CD4-positive, alpha-beta memory T cell (primary cell): ENCODE measurements at regions not wholly inside any gene's neighbourhood (a gene's known extent, or its start where the extent isn't known, plus 50 kb on each side); places are given as distances from the start of the nearest gene placed in this dataset.

Experiments
- CTCF ChIA-PET: fragments of 350-600 bp; sonication (Branson Sonifier 250); formaldehyde crosslinking; loops from one replicate; lab custom pipeline; 2021; ENCODE audit warnings: inconsistent platforms; ENCODE audit not compliant: partially characterized antibody; lab: Charles Lee
- POLR2A ChIA-PET: fragments of 350-600 bp; sonication (Branson Sonifier 250); formaldehyde crosslinking; loops from one replicate; lab custom pipeline; 2021; ENCODE audit not compliant: partially characterized antibody; lab: Charles Lee
- DNase-seq, 5 donors: peaks; one replicate each; pipeline versions ENCODE4 v3.0.0 to v3.0.0-alpha.2; 2020 to 2022; ENCODE audit warnings: mixed read lengths in 1 of 5
- H3K27ac ChIP-seq: one replicate; pipeline ENCODE4 v1.7.0; 2013; ENCODE audit warnings: low read depth, low read length
- H3K27me3 ChIP-seq: 2 replicates; pipeline ENCODE4 v1.7.0; 2013; ENCODE audit warnings: mild to moderate bottlenecking, low read length, moderate library complexity; ENCODE audit not compliant: insufficient read depth
- H3K36me3 ChIP-seq: 2 replicates; pipeline ENCODE4 v1.7.0; 2013; ENCODE audit warnings: mild to moderate bottlenecking, low read length, moderate library complexity; ENCODE audit not compliant: insufficient read depth
- H3K4me1 ChIP-seq: 2 replicates; pipeline ENCODE4 v1.7.0; 2013; ENCODE audit warnings: mild to moderate bottlenecking, low read length, moderate library complexity; ENCODE audit not compliant: insufficient read depth
- H3K4me3 ChIP-seq, 2 donors: one replicate each; pipeline ENCODE4 v1.7.0; 2013; ENCODE audit warnings: low read length in 2 of 2, mild to moderate bottlenecking in 1 of 2
- H3K9me3 ChIP-seq, 2 donors: one replicate each; pipeline ENCODE4 v1.7.0; 2013; ENCODE audit warnings: low read length in 2 of 2, control low read depth in 1 of 2; ENCODE audit not compliant: control insufficient read depth in 1 of 2
- H3K27ac Mint-ChIP-seq, 7 donors: one replicate each; pipeline ENCODE4 v1.8.0; 2020 to 2021; ENCODE audit warnings: mixed read lengths in 7 of 7, mild to moderate bottlenecking in 6 of 7, inconsistent platforms in 3 of 7, moderate library complexity in 3 of 7
- H3K27me3 Mint-ChIP-seq, 2 donors: one replicate each; pipeline ENCODE4 v1.8.0; 2020 to 2021; ENCODE audit warnings: mixed read lengths in 2 of 2
- H3K36me3 Mint-ChIP-seq, 2 donors: one replicate each; pipeline ENCODE4 v1.8.0; 2020 to 2021; ENCODE audit warnings: mixed read lengths in 2 of 2, inconsistent platforms in 1 of 2, mild to moderate bottlenecking in 1 of 2
- H3K4me1 Mint-ChIP-seq, 4 donors: one replicate each; pipeline ENCODE4 v1.8.0; 2020 to 2021; ENCODE audit warnings: mixed read lengths in 4 of 4, mild to moderate bottlenecking in 1 of 4
- H3K4me3 Mint-ChIP-seq, 8 donors: one replicate each; pipeline ENCODE4 v1.8.0; 2020 to 2021; ENCODE audit warnings: mixed read lengths in 8 of 8, mild to moderate bottlenecking in 7 of 8, moderate library complexity in 6 of 8, inconsistent platforms in 3 of 8
- H3K9me3 Mint-ChIP-seq, 8 donors: one replicate each; pipeline ENCODE4 v1.8.0; 2020 to 2021; ENCODE audit warnings: mixed read lengths in 8 of 8, mild to moderate bottlenecking in 5 of 8, inconsistent platforms in 3 of 8, moderate library complexity in 1 of 8
- intact Hi-C: fragments of 100-400 bp; cut with micrococcal nuclease; formaldehyde crosslinking; loops from one replicate; pipeline ENCODE4 v1.15.1; 2023

DNA sequence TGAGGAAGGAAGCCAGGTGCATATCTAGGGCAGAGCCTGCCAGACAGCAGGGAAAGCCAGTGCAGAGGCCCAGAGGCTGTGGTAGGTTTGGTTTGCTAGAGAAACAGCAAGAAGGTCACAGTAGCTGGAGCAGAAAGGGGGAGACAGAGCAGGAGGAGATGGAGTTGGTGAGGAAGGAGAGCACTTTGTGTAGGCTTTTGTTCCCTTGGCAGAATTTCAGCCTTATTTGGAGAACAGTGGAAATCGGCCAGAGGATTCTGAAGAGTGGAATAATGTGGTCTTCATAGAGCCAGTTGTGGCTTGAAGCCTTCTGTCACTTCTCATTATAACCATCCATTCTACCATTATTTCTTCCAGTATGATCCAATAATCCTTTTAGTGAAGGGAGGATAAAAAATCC lies 212.9 kb upstream of the FAR2 start:
- Histone ChIP-seq H3K9me3 (no peaks in the 10 kb centered on the region), H3K36me3 (no peaks in the 10 kb centered on the region), H3K4me1 (no peaks in the 10 kb centered on the region), H3K27me3 (no peaks in the 10 kb centered on the region), H3K27ac (no peak overlapping the region), H3K4me3 (no peak overlapping the region)
- H3K36me3 Mint-ChIP-seq = no peaks in the 10 kb centered on the region
- no peaks in the 10 kb centered on the region for H3K4me1 Mint-ChIP-seq
- CTCF ChIA-PET = no interaction called here
- intact Hi-C loops = no loop called here
- POLR2A ChIA-PET = no interaction called here
- H3K27ac Mint-ChIP-seq = no peak overlapping the region
- no peak for DNase-seq
- no peak overlapping the region for H3K4me3 Mint-ChIP-seq
- H3K27me3 Mint-ChIP-seq = no peaks in the 10 kb centered on the region
- H3K9me3 Mint-ChIP-seq = peaks cover 0 to 4% (median 0%) of the 10 kb centered on the region in 8 donors

DNA sequence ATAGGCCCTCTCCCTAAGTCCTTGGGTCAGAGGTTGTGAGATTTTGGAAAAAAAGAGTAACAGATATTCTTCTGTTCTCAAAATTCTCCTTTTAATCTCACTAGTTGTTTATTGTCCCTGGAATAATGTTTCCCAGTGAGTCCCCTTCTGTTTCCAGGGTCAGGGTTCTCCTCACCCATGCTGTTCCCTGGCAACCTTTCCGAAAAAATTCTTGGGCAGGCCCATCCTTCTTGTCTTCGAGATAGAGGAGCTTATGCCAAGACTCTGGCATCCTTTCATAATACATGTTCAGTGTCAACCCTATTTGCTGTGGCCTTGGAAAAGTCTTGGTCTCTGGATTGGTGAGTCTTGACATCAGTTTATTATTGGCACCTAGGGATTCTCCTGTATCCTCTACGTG lies 212.4 kb upstream of the FAR2 start:
- Histone ChIP-seq H3K4me3 (no peak overlapping the region), H3K9me3 (no peaks in the 10 kb centered on the region), H3K4me1 (no peaks in the 10 kb centered on the region), H3K27ac (no peak overlapping the region), H3K36me3 (no peaks in the 10 kb centered on the region), H3K27me3 (no peaks in the 10 kb centered on the region)
- H3K4me3 Mint-ChIP-seq = no peak overlapping the region
- intact Hi-C loops = no loop called here
- H3K4me1 Mint-ChIP-seq = no peaks in the 10 kb centered on the region
- POLR2A ChIA-PET = no interaction called here
- CTCF ChIA-PET = no interaction called here
- DNase-seq = no peak
- H3K27ac Mint-ChIP-seq = no peak overlapping the region
- no peaks in the 10 kb centered on the region for H3K36me3 Mint-ChIP-seq
- H3K9me3 Mint-ChIP-seq = peaks cover 0 to 4% (median 0%) of the 10 kb centered on the region in 8 donors
- no peaks in the 10 kb centered on the region for H3K27me3 Mint-ChIP-seq

DNA sequence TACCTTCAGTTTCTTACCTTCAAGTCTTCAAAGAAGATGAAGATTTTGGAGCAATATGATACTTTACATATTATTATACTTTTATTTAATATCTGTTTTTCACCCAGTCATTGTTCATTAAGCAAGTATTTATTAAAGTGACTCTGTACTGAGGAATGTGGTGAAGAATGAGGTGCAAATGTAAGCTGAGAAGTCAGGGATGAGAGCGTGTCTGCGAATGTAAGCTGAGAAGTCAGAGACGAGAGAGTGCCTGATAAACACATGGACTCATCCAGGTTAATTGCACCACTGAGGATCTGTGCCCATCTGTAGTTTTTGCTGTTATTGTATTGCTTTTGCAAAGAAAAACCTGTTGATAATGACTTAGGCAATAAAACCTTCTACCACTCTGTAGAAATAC lies 211.9 kb upstream of the FAR2 start:
- H3K27me3 ChIP-seq = no peaks in the 10 kb centered on the region
- no peaks in the 10 kb centered on the region for H3K36me3 Mint-ChIP-seq
- H3K4me1 Mint-ChIP-seq = no peaks in the 10 kb centered on the region
- ChIA-PET POLR2A (no interaction called here), CTCF (no interaction called here)
- H3K27me3 Mint-ChIP-seq = no peaks in the 10 kb centered on the region
- no peak overlapping the region for H3K4me3 Mint-ChIP-seq
- no peak overlapping the region for H3K27ac ChIP-seq
- intact Hi-C loops = no loop called here
- DNase-seq = no peak
- no peaks in the 10 kb centered on the region for H3K36me3 ChIP-seq
- H3K9me3 Mint-ChIP-seq = peaks cover 0 to 4% (median 0%) of the 10 kb centered on the region in 8 donors
- no peak overlapping the region for H3K27ac Mint-ChIP-seq
- H3K4me1 ChIP-seq = no peaks in the 10 kb centered on the region
- H3K4me3 ChIP-seq = no peak overlapping the region
- no peaks in the 10 kb centered on the region for H3K9me3 ChIP-seq

DNA sequence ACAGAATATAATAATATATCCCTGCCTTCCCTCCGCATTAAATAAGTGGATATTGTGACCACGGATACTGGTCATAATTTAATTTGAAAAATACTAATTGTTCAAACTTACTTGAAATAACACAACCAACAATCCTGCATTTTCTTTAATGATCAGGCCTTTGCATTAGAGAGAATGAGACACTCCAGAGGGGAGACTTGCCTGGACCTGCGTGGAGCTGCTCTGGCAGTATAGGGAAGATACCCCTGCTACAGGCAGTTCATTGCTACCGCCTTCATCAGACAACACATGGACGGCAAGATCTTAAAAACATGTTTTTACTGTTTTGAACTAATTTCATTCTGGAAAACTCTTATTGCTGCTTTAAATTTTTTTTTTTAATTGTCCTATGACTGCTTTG lies 211.0 kb upstream of the FAR2 start:
- CTCF ChIA-PET = no interaction called here

DNA sequence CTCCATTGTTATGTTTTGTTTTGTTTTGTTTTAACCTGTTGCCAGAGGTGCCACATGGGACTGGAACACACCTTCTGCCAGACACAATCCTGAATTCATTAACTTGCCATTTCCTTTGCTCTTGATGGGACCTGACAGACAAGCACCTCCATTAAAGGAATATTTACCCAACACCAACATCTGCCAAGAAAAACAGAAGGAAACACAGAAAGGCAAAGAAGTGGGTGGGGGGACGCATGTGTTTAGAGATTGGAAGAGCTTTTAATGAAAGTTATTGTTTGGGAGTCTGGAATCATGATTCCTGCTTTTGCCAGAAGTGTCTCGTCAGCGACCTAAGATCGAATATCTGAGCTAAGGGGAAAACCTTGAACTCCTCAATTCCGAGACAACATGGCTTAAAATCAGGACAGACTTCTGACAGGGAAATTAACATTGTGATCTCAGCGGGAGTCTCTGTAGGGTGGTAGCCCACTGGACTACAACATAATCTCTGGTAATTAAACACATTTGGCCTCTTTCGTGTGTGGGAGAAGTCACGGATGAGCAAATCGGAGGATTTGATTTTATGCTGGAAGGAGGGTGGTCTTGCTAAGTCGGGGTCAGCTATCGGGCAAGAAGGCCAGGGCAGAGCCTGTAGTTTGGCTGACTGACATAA lies 210.4 kb upstream of the FAR2 start:
- H3K9me3 Mint-ChIP-seq = peaks cover 0 to 4% (median 0%) of the 10 kb centered on the region in 8 donors
- no peak overlapping the region for H3K4me3 ChIP-seq
- no peak for DNase-seq
- no peak overlapping the region for H3K27ac Mint-ChIP-seq
- H3K9me3 ChIP-seq = no peaks in the 10 kb centered on the region
- no peaks in the 10 kb centered on the region for H3K4me1 Mint-ChIP-seq
- H3K4me1 ChIP-seq = no peaks in the 10 kb centered on the region
- H3K27me3 Mint-ChIP-seq = no peaks in the 10 kb centered on the region
- CTCF ChIA-PET = no interaction called here
- no peaks in the 10 kb centered on the region for H3K36me3 Mint-ChIP-seq
- H3K36me3 ChIP-seq = no peaks in the 10 kb centered on the region
- no peaks in the 10 kb centered on the region for H3K27me3 ChIP-seq
- no peak overlapping the region for H3K27ac ChIP-seq
- intact Hi-C loops = no loop called here
- H3K4me3 Mint-ChIP-seq = no peak overlapping the region
- POLR2A ChIA-PET = no interaction called here

More for the DNA sequence above, 211.0 kb upstream of the FAR2 start:
- Mint-ChIP-seq H3K9me3 (peaks cover 0 to 4% (median 0%) of the 10 kb centered on the region in 8 donors), H3K27me3 (no peaks in the 10 kb centered on the region), H3K36me3 (no peaks in the 10 kb centered on the region), H3K4me1 (no peaks in the 10 kb centered on the region), H3K27ac (no peak overlapping the region), H3K4me3 (no peak overlapping the region)
- POLR2A ChIA-PET = no interaction called here
- intact Hi-C loops = no loop called here
- Histone ChIP-seq H3K27me3 (no peaks in the 10 kb centered on the region), H3K36me3 (no peaks in the 10 kb centered on the region), H3K9me3 (no peaks in the 10 kb centered on the region), H3K4me1 (no peaks in the 10 kb centered on the region), H3K27ac (no peak overlapping the region), H3K4me3 (no peak overlapping the region)
- no peak for DNase-seq

DNA sequence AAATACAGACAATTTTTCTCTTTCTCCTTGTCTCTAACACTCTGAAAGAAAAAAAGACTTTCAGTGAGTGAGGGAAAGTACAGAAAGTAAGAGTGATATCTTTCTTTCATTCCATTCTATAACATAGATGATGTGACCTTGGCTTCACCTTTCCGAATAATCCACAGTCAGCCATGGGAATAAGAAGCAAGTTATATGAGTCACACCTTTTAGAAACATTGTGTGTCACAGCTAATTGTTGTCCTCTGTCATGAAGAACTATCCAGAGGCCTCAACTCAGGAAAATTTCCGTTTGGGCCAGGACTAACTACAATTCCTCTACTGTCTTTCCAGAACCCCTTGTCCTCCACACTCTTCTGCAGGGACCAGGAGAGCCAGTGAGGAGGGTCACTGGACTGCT lies 209.7 kb upstream of the FAR2 start:
- Histone ChIP-seq H3K4me1 (no peaks in the 10 kb centered on the region), H3K27ac (no peak overlapping the region), H3K36me3 (no peaks in the 10 kb centered on the region), H3K27me3 (no peaks in the 10 kb centered on the region), H3K9me3 (no peaks in the 10 kb centered on the region), H3K4me3 (no peak overlapping the region)
- Mint-ChIP-seq H3K4me1 (no peaks in the 10 kb centered on the region), H3K36me3 (no peaks in the 10 kb centered on the region), H3K27ac (no peak overlapping the region), H3K4me3 (no peak overlapping the region), H3K9me3 (peaks cover 0 to 4% (median 0%) of the 10 kb centered on the region in 8 donors), H3K27me3 (no peaks in the 10 kb centered on the region)
- no peak for DNase-seq
- CTCF ChIA-PET = no interaction called here
- POLR2A ChIA-PET = no interaction called here
- intact Hi-C loops = no loop called here

DNA sequence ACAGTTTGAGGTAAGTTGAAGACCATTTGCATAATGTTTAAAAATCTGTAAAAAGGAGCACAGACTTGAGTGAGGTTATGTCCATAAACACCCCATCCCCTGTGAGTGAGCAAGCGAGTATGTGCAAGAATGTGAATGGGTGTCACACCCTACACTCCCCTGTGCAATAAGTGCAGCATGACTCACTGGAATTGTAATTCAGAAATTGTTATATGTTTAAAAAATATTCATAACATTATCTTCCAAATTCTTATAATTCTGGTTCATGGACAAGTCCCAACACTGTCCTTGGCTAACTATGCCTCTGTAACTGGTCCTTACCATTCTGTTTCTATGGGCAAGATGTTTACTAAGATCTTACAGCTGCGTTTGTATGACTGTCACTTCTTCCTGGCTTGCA lies 207.8 kb upstream of the FAR2 start:
- Mint-ChIP-seq H3K27ac (no peak overlapping the region), H3K9me3 (peaks cover 0 to 4% (median 0%) of the 10 kb centered on the region in 8 donors), H3K27me3 (no peaks in the 10 kb centered on the region), H3K4me3 (no peak overlapping the region), H3K36me3 (no peaks in the 10 kb centered on the region), H3K4me1 (no peaks in the 10 kb centered on the region)
- intact Hi-C loops = no loop called here
- ChIA-PET CTCF (no interaction called here), POLR2A (no interaction called here)
- Histone ChIP-seq H3K36me3 (no peaks in the 10 kb centered on the region), H3K4me3 (no peak overlapping the region), H3K27ac (no peak overlapping the region), H3K9me3 (no peaks in the 10 kb centered on the region), H3K4me1 (no peaks in the 10 kb centered on the region), H3K27me3 (no peaks in the 10 kb centered on the region)
- DNase-seq = no peak

DNA sequence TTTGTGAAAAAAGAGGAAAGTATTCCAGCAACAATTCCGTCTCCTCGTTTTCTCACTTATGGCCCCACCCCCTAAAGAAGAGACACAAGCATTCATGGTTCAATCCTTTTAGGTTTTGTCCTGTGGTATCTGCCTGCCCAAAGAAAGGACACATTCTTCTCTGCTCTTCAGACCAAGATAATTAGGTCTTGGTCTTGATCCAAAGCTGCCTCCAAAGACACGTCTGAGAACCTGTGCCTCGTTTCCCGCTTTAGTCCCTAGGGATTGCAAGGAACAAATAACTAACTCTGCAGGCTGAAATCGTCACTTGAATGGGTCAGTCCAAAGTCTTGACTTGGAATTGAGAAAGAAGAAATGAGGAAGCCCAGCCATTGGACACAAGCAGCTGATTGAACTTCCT lies 202.7 kb upstream of the FAR2 start:
- H3K4me3 ChIP-seq = no peak overlapping the region
- CTCF ChIA-PET = no interaction called here
- no peak for DNase-seq
- intact Hi-C loops = no loop called here
- peaks cover 2 to 3% of the 10 kb centered on the region in 2 donors for H3K27me3 Mint-ChIP-seq
- no peaks in the 10 kb centered on the region for H3K9me3 Mint-ChIP-seq
- no peaks in the 10 kb centered on the region for H3K36me3 Mint-ChIP-seq
- no peaks in the 10 kb centered on the region for H3K36me3 ChIP-seq
- no peaks in the 10 kb centered on the region for H3K9me3 ChIP-seq
- no peak overlapping the region for H3K27ac Mint-ChIP-seq
- POLR2A ChIA-PET = no interaction called here
- no peaks in the 10 kb centered on the region for H3K4me1 ChIP-seq
- no peak overlapping the region for H3K27ac ChIP-seq
- H3K4me3 Mint-ChIP-seq = no peak overlapping the region
- H3K4me1 Mint-ChIP-seq = no peaks in the 10 kb centered on the region
- H3K27me3 ChIP-seq = no peaks in the 10 kb centered on the region
